Endothelial cell of umbilical vein (primary cell): ENCODE measurements at regions not wholly inside any gene's neighbourhood (a gene's known extent, or its start where the extent isn't known, plus 50 kb on each side); places are given as distances from the start of the nearest gene placed in this dataset.

Experiments
- BruUV-seq: library from RNA; stranded (reverse); fragments of 400-500 nt; replicated peaks from 2 replicates; lab custom pipeline; 2021; lab: Mats Ljungman, UMichigan
- CTCF ChIA-PET: fragments of 300-600, 350-600 bp; sonication (Branson Sonifier 250); formaldehyde crosslinking; loops from one replicate; lab custom pipeline; 2021; ENCODE audit warnings: antibody characterized with exemption, inconsistent platforms; lab: Charles Lee
- POLR2A ChIA-PET: fragments of 300-600, 350-600 bp; sonication (Branson Sonifier 250); formaldehyde crosslinking; loops from one replicate; lab custom pipeline; 2021; ENCODE audit warnings: antibody characterized with exemption, inconsistent platforms; lab: Charles Lee
- DNase-seq: peaks from one replicate; pipeline ENCODE4 v3.0.0-alpha.2; 2011; ENCODE audit warnings: low read depth, low spot score
- FAIRE-seq: peaks from 2 replicates; lab custom pipeline; 2011; peaks lifted over from hg19 to GRCh38; lab: Jason Lieb, UNC
- H2AFZ ChIP-seq: 2 replicates; pipeline ENCODE4 v1.6.0; 2012; ENCODE audit warnings: low read depth, low read length, control low read depth, inconsistent platforms
- H3K27ac ChIP-seq: 2 replicates; pipeline ENCODE4 v1.5.1; 2011; ENCODE audit warnings: low read depth, mild to moderate bottlenecking, control low read depth, low read length, moderate library complexity; ENCODE audit not compliant: insufficient read depth
- H3K27me3 ChIP-seq, 2 experiments: 2 replicates each; pipeline versions ENCODE4 v1.6.0 to v1.6.1; 2011; ENCODE audit warnings: low read length in 2 of 2, mixed read lengths in 1 of 2; ENCODE audit not compliant: control insufficient read depth in 2 of 2, insufficient read depth in 2 of 2
- H3K36me3 ChIP-seq, 2 experiments: 2 replicates in 1 of 2; 3 replicates in 1 of 2; pipeline ENCODE4 v1.5.1; 2011; ENCODE audit warnings: low read length in 2 of 2, mild to moderate bottlenecking in 1 of 2, moderate library complexity in 1 of 2; ENCODE audit not compliant: control insufficient read depth in 2 of 2, insufficient read depth in 2 of 2; ENCODE audit errors: extremely low read depth in 1 of 2
- H3K4me1 ChIP-seq: 3 replicates; pipeline ENCODE4 v1.5.1; 2011; ENCODE audit warnings: mild to moderate bottlenecking, low read length; ENCODE audit not compliant: control insufficient read depth, insufficient read depth; ENCODE audit errors: extremely low read depth
- H3K4me2 ChIP-seq: 2 replicates; pipeline ENCODE4 v1.6.1; 2011; ENCODE audit warnings: low read length, control low read depth, mixed read lengths; ENCODE audit not compliant: insufficient read depth
- H3K4me3 ChIP-seq, 3 experiments: fragments of 200-600 bp in 1 of 3; sonication (generic), shearing (Covaris generic) in 1 of 3; replicated peaks in 1 of 3; 2 replicates each; pipeline ENCODE4 v1.5.1; 2011 to 2016; ENCODE audit warnings: control low read depth in 3 of 3, low read length in 3 of 3, mild to moderate bottlenecking in 2 of 3, inconsistent platforms in 1 of 3, low read depth in 1 of 3, moderate library complexity in 1 of 3; ENCODE audit not compliant: insufficient read depth in 1 of 3
- H3K79me2 ChIP-seq: 2 replicates; pipeline ENCODE4 v1.6.0; 2012; ENCODE audit warnings: low read length, inconsistent platforms; ENCODE audit not compliant: control insufficient read depth, insufficient read depth
- H3K9ac ChIP-seq: replicated peaks from 2 replicates; pipeline ENCODE3; 2011; ENCODE audit warnings: low read length, control low read depth; ENCODE audit not compliant: insufficient read depth; ENCODE audit errors: extremely low read depth
- H3K9me1 ChIP-seq: replicated peaks from 3 replicates; pipeline ENCODE4 v1.6.0; 2011; ENCODE audit warnings: mild to moderate bottlenecking, low read length; ENCODE audit not compliant: control insufficient read depth, insufficient read depth; ENCODE audit errors: extremely low read depth
- H3K9me3 ChIP-seq: replicated peaks from 2 replicates; pipeline ENCODE4 v1.5.1; 2012; ENCODE audit warnings: low read length, inconsistent platforms; ENCODE audit not compliant: control insufficient read depth, insufficient read depth
- H4K20me1 ChIP-seq: replicated peaks from 2 replicates; pipeline ENCODE3; 2011; ENCODE audit warnings: mild to moderate bottlenecking, low read length; ENCODE audit not compliant: control insufficient read depth, insufficient read depth; ENCODE audit errors: extremely low read depth
- EZH2 ChIP-seq: IDR thresholded peaks from 2 replicates; pipeline ENCODE4 v1.6.1; 2012; ENCODE audit warnings: borderline replicate concordance, low read depth, mild to moderate bottlenecking, moderate library complexity, low read length, inconsistent platforms; ENCODE audit not compliant: severe bottlenecking
- FOS ChIP-seq: IDR thresholded peaks from 2 replicates; pipeline ENCODE4 v1.6.1; 2011; ENCODE audit warnings: mild to moderate bottlenecking, low read length, moderate library complexity, borderline replicate concordance; ENCODE audit not compliant: insufficient read depth
- JUN ChIP-seq: IDR thresholded peaks from 2 replicates; pipeline ENCODE4 v1.6.1; 2011; ENCODE audit warnings: borderline replicate concordance, low read depth; ENCODE audit not compliant: insufficient read length, insufficient read depth
- MYC ChIP-seq: IDR thresholded peaks from one replicate; pipeline ENCODE4 v1.6.1; 2011; ENCODE audit warnings: mild to moderate bottlenecking, low read depth, low read length
- POLR2A ChIP-seq: IDR thresholded peaks from 2 replicates; pipeline ENCODE4 v1.6.1; 2012; ENCODE audit warnings: low read depth, mild to moderate bottlenecking, control low read depth, low read length
- dilution Hi-C: fragments of 300-500 bp; cut with MboI; formaldehyde crosslinking; loops from one replicate; pipeline ENCODE4 v1.15.0; 2019; ENCODE audit warnings: low sequenced_read_pairs; ENCODE audit not compliant: extremely low pct_ligation_motif_present
- intact Hi-C: fragments of 100-400 bp; cut with micrococcal nuclease; formaldehyde crosslinking; loops from one replicate; pipeline ENCODE4 v1.10.0; 2022
- TF ChIP-seq, protein P1 (sequence below), 2 donors: IDR thresholded peaks; 1 replicate in 1 of 2; 2 replicates in 1 of 2; pipeline ENCODE4 v1.5.1; 2011; ENCODE audit warnings: low read length in 2 of 2, mild to moderate bottlenecking in 2 of 2, moderate library complexity in 2 of 2, control low read depth in 1 of 2, inconsistent platforms in 1 of 2, low read depth in 1 of 2; ENCODE audit not compliant: insufficient read depth in 1 of 2; ENCODE audit errors: extremely low read depth in 1 of 2
- TF ChIP-seq, protein P2 (sequence below): IDR thresholded peaks from 2 replicates; pipeline ENCODE4 v1.6.1; 2011; ENCODE audit not compliant: insufficient read depth, insufficient read length

DNA sequence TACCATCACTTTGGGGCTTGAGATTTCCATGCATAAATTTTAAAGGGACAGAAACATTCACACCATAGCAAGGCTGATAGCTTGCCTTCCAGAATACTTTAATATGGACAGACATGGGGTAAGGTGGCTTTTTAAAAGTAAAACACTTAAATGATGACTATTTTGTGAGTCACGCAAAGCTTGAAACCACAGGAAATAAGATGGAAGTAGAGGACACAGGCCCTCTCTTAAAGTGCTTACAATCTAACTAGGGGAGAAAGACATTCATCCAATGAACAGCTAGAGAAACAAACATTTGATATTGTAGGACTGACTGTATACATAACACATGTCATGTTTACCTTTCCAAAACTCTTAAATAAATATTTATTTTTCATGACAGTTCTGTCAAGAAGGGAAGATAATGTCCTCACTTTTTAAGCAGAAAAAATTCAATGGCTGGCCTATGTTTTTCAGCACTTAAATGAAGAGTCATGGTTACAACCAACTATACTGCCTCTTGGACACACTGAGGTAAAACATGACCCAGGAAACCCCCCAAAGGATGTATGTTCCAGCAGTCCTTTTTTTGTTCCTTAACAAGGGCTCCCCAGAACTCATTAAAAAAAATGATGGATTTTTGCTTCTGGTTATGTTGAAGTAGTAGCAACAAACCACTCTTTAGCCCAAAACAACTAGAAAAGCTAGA, 120.0 kb upstream of the RBMS1 start:
- FAIRE-seq (peak; percentile 38), DNase-seq (peak; percentile 34)
- CTCF ChIA-PET: interaction anchor here (0.6 to 1.1 kb wide), 3 partner anchors 9 to 137 kb away, joined by 3 to 4 read pairs (median 3); no protein-coding TSS in a partner anchor
- Histone ChIP-seq H3K4me3 (no peak overlapping the region), H2AFZ (no peak overlapping the region), H3K27ac (no peak overlapping the region), H3K27me3 (no peaks in the 10 kb centered on the region), H3K4me2 (no peak overlapping the region), H3K9me1 (no peaks in the 10 kb centered on the region), H3K9ac (no peak overlapping the region), H3K79me2 (no peaks in the 10 kb centered on the region), H3K9me3 (no peaks in the 10 kb centered on the region), H4K20me1 (no peaks in the 10 kb centered on the region), H3K36me3 (no peaks in the 10 kb centered on the region), H3K4me1 (peaks cover 17% of the 10 kb centered on the region)
- TF ChIP-seq JUN (peak; percentile 40), POLR2A (no peak), MYC (no peak), FOS (peak; percentile 88), EZH2 (no peak)
- TF ChIP-seq, protein P1, sequence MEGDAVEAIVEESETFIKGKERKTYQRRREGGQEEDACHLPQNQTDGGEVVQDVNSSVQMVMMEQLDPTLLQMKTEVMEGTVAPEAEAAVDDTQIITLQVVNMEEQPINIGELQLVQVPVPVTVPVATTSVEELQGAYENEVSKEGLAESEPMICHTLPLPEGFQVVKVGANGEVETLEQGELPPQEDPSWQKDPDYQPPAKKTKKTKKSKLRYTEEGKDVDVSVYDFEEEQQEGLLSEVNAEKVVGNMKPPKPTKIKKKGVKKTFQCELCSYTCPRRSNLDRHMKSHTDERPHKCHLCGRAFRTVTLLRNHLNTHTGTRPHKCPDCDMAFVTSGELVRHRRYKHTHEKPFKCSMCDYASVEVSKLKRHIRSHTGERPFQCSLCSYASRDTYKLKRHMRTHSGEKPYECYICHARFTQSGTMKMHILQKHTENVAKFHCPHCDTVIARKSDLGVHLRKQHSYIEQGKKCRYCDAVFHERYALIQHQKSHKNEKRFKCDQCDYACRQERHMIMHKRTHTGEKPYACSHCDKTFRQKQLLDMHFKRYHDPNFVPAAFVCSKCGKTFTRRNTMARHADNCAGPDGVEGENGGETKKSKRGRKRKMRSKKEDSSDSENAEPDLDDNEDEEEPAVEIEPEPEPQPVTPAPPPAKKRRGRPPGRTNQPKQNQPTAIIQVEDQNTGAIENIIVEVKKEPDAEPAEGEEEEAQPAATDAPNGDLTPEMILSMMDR (IDR thresholded peaks at IDR 0.05; ENCODE audit: extremely low read depth in 1 of 2, insufficient read depth in 1 of 2, low read depth in 1 of 2, low read length in 2 of 2): no peak
- TF ChIP-seq, protein P2, sequence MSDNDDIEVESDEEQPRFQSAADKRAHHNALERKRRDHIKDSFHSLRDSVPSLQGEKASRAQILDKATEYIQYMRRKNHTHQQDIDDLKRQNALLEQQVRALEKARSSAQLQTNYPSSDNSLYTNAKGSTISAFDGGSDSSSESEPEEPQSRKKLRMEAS: no peak
- intact Hi-C loops (no loop called here), dilution Hi-C loops (no loop called here)
- POLR2A ChIA-PET: no interaction called here
- BruUV-seq: no TSS peak
